NCI-H526 (cell line): ENCODE measurements at regions not wholly inside any gene's neighbourhood (a gene's known extent, or its start where the extent isn't known, plus 50 kb on each side); places are given as distances from the start of the nearest gene placed in this dataset.

Experiments used
- DNase-seq, 2 experiments: peaks; one replicate each; lab custom pipeline; 2025; lab: John Stamatoyannopoulos, UW

- DNase-seq = no peak
These were observed 181.5 kb upstream of the ZBED5 start for GRCh38 chr11:11039208-11039965.

GRCh38 chr11:11038782-11039181 lies 180.9 kb upstream of the ZBED5 start:
- DNase-seq = no peak

- DNase-seq = no peak
These were observed 180.5 kb upstream of the ZBED5 start for GRCh38 chr11:11038352-11038751.

GRCh38 chr11:11036848-11037732 lies 179.2 kb upstream of the ZBED5 start:
- peak; percentile 59 to 90 for DNase-seq

- DNase-seq = no peak
These were observed 178.5 kb upstream of the ZBED5 start for GRCh38 chr11:11036185-11036847.

- no peak for DNase-seq
These were observed 177.5 kb upstream of the ZBED5 start for GRCh38 chr11:11035331-11035730.

- no peak for DNase-seq
These were observed 176.6 kb upstream of the ZBED5 start for GRCh38 chr11:11034476-11034875.

GRCh38 chr11:11032066-11032465 lies 174.2 kb upstream of the ZBED5 start:
- DNase-seq = no peak

- no peak for DNase-seq
These were observed 171.2 kb upstream of the ZBED5 start for GRCh38 chr11:11029027-11029426.

GRCh38 chr11:11028017-11028692 lies 170.3 kb upstream of the ZBED5 start:
- DNase-seq = peak; percentile 63 to 87

GRCh38 chr11:11027288-11027687 lies 169.4 kb upstream of the ZBED5 start:
- no peak for DNase-seq

GRCh38 chr11:11025087-11025486 lies 167.2 kb upstream of the ZBED5 start:
- DNase-seq = no peak

GRCh38 chr11:11022125-11022730 lies 164.4 kb upstream of the ZBED5 start:
- DNase-seq = peak in 1 of 2 experiments; percentile 64

GRCh38 chr11:11021563-11021962 lies 163.7 kb upstream of the ZBED5 start:
- DNase-seq = no peak

- peak; percentile 26 to 46 for DNase-seq
These were observed 162.9 kb upstream of the ZBED5 start for GRCh38 chr11:11020747-11021149.

GRCh38 chr11:11020219-11020726 lies 162.4 kb upstream of the ZBED5 start:
- no peak for DNase-seq

GRCh38 chr11:11016943-11017342 lies 159.1 kb upstream of the ZBED5 start:
- DNase-seq = no peak

- DNase-seq = no peak
These were observed 158.2 kb upstream of the ZBED5 start for GRCh38 chr11:11016068-11016467.

- DNase-seq = no peak
These were observed 153.8 kb upstream of the ZBED5 start for GRCh38 chr11:11011617-11012016.

- DNase-seq = peak in 1 of 2 experiments; percentile 44
These were observed 152.8 kb upstream of the ZBED5 start for GRCh38 chr11:11010624-11011127.

GRCh38 chr11:11009179-11009578 lies 151.3 kb upstream of the ZBED5 start:
- DNase-seq = no peak
